GM18868 (cell line): ENCODE measurements at regions not wholly inside any gene's neighbourhood (a gene's known extent, or its start where the extent isn't known, plus 50 kb on each side); places are given as distances from the start of the nearest gene placed in this dataset.
A peak's percentile ranks its signal among the peaks of the same experiment; 100 is the strongest.

Source experiments
- ATAC-seq: cut with Tn5 transposase; IDR thresholded peaks from one replicate; pipeline ENCODE4 v1.9.1; 2021; ENCODE audit warnings: mild to moderate bottlenecking, moderate library complexity; ENCODE audit not compliant: unreplicated experiment

- ATAC-seq: no peak
Observed at GRCh38 chr12:31868965-31869364, 90.2 kb upstream of the RESF1 start.

DNA sequence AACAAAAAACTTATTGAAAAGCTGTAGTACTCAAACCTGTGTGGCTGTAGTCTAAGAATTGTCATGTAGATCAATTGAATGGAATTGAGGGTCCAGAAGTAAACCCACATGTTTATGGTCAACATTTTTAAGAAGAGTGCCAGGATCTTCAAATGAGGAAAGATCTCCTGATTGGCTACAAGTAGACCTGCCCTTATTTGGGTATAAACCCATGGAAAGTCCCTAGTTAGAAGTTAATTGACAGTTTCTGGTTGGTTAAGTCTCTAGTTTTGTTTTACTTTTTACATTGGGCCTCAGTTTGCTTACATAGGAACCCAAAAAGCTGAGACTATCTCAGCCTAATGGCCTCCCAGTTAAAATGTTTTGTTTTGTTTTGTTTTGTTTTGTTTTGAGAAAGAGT lies 91.9 kb upstream of the RESF1 start:
- no peak for ATAC-seq

DNA sequence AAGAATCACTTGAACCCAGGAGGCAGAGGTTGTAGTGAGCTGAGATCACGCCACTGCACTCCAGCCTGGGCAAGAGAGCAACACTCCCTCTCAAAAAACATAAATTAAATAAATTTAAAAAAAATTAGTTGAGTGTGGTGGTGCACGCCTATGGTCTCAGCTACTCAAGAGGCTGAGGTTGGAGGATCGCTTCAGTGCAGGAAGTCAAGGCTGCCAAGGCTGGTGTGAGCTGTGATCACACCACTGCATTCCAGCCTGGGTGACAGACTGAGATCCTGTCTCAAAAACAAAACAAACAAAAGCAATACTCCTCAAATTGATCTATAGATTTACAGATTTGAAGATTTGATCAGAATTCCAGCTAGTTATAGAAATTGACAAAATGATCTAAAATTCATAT lies 92.7 kb upstream of the RESF1 start:
- no peak for ATAC-seq

DNA sequence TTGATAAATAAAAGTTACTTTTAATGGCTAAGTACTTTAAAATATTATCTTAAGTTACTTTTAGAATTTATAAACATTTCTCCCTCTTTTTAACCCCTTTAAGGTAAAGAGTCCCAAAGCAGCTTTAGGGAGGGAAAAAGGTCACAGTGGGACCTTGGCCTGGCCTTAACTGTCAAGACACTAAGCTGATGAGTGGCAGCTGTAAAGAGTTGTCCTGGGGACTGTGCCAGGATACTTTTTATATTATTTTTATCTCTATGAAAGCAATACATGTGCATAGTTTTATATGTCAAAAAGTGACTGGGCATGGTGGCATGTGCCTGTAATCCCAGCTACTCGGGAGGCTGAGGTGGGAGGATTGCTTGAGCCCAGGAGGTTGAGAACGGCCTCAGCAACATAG lies 94.2 kb upstream of the RESF1 start:
- no peak for ATAC-seq

DNA sequence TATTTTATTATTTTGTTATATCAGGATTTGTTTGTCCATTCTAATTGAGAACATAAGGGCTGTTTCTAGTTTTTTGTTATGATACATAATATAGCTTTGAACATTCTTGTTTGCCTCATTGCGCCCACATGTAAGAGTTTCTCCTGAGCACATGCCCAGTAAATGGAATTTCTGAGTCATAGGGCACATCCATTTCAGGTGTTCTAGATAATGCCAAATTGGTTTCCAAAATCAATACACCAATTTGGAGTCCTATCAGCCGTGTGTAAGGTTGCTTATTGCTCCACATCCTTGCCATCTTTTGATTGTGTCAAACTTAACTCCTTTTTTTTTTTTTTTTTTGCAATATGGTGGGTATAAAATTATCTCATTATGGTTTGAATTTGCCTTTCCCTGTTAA lies 97.9 kb upstream of the RESF1 start:
- ATAC-seq: no peak

- ATAC-seq: no peak
Observed at GRCh38 chr12:31860401-31860800, 98.8 kb upstream of the RESF1 start.

DNA sequence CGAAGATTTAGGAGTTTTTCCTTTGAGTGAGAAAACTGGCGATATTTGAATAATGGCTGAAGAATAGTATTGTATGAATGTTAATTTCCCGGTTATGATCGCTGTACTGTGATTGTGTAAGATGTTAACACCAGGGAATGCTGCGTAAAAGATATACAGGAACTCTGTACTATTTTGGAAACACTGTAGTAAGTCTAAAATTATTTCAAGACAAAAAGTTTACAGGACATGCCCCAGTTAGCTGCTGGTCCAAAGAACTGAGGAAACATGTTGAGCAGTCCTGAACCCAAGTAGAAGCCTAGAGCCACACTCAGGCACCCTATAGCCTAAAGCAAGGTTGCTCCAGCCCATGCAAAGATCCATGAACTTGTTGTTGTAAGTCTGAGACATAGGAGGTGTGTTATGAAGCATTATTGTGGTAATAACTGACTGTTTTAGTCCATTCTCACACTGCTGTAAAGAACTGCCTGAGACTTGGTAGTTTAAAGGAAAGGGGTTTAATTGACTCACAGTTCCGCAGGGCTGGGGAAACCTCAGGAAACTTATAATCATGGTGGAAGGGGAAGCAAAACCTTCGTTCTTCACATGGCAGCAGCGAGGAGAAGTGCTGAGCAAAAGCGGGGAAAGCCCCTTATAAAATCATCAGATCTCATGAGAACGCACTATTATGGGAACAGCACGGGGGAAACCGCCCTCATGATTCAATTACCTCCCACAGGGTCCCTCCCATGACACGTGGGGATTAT lies 99.8 kb upstream of the RESF1 start:
- ATAC-seq: peak; percentile 87

DNA sequence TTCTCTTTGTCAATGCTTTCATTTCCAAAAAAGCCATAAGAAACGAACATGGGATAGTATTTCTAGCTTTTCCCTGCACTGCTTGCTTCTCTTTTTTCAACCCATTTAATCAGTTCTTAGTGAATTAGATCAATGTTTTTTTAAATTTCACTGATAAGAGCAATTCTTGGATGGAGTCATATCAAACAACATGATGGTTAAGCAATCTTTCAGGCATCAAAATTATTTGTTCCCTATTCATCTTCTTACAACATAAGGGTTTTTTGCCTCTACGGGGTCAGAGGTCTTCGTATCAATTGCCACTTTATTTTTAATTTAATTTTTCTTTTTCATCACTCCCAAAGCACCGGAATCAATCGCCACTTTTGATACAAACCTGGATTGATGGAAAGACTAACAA lies 103.8 kb upstream of the RESF1 start:
- no peak for ATAC-seq

- no peak for ATAC-seq
Observed at GRCh38 chr12:31853977-31854376, 105.2 kb upstream of the RESF1 start.

DNA sequence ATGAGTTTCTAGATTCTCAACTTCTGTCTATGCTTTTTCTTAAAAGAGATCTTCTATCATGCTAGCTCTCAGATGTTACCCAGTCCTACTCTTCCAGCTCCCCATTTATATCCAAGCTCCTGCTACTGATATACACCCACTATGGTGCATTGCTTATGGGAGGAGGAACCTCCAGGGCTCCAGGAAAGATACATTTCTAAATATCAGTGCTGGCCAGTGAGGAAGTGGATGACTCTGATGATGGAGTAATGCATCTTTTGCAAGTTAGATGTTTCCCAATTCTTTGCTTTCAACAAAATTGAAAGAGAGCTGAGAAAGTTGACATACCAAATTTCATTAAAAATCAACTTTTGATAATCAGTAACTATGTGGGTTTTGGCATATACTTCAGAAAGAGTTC lies 105.7 kb upstream of the RESF1 start:
- ATAC-seq: no peak

- no peak for ATAC-seq
Observed at GRCh38 chr12:31850268-31850667, 108.9 kb upstream of the RESF1 start.

- no peak for ATAC-seq
Observed at GRCh38 chr12:31849090-31849687, 110.0 kb upstream of the RESF1 start.

- no peak for ATAC-seq
Observed at GRCh38 chr12:31846405-31846804, 112.8 kb upstream of the RESF1 start.

- no peak for ATAC-seq
Observed at GRCh38 chr12:31845613-31846322, 113.4 kb upstream of the RESF1 start.

- ATAC-seq: no peak
Observed at GRCh38 chr12:31843398-31844095, 114.7 kb upstream of the AMN1 start.

DNA sequence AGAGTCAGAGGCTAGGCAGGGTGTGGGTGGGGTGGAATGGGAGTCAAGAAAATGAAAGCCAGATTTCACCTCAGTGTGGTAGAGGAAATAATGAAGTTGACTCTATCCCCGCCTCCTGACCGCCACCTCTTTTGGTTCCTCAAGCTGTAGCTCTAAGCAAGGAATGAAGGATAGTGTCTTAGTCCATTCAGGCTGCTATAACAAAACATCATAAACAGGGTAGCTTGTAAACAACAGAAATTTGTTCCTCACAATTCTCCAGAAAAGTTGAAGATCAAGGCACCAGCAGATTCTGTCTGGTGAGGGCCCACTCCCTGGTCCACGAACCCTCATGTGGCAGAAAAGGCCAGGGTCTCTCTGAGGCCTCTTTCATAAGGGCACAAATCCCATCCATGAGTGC lies 109.1 kb upstream of the AMN1 start:
- no peak for ATAC-seq

DNA sequence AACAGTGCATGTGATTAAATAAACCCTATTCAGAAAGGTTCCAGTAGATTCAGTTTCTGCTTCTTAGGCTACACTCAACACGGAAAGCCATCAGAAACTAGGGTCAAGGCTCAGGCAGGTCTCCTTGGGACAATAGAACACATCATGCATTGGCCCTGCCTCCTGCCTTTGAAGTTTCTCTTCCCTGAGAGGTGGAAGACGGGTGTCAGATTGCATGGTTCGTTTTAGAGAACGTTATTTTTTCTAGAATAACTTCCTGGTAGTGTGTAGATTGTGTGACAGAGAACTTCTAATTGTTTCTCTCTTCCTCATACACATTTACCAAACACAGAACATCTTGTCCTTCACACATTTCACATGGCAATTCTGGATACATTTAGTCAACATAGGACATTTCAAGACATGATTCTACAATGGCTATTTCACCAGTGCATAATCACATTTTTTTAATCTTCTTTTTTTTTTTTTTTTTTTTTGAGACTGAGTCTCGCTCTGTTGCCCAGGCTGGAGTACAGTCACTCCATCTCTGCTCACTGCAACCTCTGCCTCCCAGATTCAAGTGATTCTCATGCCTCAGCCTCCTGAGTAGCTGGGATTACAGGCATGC lies 106.6 kb upstream of the AMN1 start:
- ATAC-seq: no peak

- no peak for ATAC-seq
Observed at GRCh38 chr12:31834150-31834549, 105.3 kb upstream of the AMN1 start.

DNA sequence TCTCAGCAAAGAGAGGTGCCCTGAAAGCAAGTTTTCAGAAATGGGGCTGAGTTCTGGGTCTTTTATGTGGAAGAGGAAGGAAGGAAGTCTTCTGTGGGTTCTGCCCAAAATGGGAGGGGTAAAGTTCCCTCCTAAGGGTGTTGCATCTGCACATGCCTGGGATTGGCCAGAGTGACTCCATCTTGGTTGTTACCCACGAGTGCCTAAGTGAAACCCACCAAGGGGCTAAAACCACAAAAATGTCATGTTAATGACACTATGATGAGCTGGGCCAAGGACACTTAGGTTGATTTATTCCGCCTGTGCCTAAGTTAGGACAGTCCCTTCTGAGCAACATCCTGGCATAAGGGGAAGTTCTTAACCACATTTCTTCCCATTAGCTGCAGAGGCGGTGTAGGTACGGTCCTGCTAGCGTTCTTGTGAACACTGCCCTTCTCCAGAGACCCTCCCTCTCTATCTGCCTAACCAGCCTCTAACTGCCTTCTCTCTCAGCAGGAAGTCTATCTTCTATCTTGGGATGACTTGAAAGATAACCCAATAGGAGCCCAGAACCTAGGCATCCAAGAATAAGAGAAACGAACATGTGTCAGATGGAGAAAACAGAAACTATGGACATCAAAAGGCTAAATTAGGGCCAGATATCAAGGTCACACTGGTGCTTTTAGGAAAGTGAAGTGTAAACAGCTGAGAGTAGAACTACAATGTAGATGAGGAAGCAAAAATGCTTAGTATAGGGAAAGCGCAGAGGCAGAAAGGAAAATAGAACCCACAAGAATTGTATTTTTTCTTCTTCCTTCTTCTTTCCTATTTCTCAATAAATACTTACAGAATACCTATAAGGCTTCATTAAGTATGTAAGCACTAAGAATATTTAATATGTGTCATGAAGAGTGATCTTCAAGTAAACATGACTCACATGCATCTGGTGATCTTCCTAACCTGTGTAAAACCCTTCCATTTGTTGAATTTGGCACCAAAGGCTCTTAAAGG lies 104.2 kb upstream of the AMN1 start:
- peak; percentile 80 for ATAC-seq

- ATAC-seq: no peak
Observed at GRCh38 chr12:31828071-31828470, 99.2 kb upstream of the AMN1 start.
